ENCODE measurements at regions not wholly inside any gene's neighbourhood (a gene's known extent, or its start where the extent isn't known, plus 50 kb on each side); places are given as distances from the start of the nearest gene placed in this dataset.

DNA sequence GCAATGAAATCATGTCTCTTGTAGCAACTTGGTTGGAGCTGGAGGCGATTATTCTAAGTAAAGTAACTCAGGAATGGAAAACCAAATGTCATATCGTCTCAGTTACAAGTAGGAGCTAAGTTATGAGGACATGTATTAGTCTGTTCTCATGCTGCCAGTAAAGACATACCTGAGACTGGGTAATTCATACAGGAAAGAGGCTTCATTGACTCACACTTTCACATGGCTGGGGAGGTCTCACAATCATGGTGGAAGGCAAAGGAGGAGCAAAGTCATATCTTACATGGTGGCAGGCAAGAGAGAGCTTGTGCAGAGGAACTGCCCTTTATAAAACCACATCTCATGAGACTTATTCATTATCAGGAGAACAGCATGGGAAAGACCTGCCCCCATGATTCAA lies 370.1 kb upstream of the PRKCQ start:
- TF ChIP-seq, protein P1, sequence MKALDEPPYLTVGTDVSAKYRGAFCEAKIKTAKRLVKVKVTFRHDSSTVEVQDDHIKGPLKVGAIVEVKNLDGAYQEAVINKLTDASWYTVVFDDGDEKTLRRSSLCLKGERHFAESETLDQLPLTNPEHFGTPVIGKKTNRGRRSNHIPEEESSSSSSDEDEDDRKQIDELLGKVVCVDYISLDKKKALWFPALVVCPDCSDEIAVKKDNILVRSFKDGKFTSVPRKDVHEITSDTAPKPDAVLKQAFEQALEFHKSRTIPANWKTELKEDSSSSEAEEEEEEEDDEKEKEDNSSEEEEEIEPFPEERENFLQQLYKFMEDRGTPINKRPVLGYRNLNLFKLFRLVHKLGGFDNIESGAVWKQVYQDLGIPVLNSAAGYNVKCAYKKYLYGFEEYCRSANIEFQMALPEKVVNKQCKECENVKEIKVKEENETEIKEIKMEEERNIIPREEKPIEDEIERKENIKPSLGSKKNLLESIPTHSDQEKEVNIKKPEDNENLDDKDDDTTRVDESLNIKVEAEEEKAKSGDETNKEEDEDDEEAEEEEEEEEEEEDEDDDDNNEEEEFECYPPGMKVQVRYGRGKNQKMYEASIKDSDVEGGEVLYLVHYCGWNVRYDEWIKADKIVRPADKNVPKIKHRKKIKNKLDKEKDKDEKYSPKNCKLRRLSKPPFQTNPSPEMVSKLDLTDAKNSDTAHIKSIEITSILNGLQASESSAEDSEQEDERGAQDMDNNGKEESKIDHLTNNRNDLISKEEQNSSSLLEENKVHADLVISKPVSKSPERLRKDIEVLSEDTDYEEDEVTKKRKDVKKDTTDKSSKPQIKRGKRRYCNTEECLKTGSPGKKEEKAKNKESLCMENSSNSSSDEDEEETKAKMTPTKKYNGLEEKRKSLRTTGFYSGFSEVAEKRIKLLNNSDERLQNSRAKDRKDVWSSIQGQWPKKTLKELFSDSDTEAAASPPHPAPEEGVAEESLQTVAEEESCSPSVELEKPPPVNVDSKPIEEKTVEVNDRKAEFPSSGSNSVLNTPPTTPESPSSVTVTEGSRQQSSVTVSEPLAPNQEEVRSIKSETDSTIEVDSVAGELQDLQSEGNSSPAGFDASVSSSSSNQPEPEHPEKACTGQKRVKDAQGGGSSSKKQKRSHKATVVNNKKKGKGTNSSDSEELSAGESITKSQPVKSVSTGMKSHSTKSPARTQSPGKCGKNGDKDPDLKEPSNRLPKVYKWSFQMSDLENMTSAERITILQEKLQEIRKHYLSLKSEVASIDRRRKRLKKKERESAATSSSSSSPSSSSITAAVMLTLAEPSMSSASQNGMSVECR (CRISPR knock-in tag; IDR thresholded peaks at IDR 0.05): no peak
- TF ChIP-seq ZNF133 (CRISPR knock-in tag; IDR thresholded peaks at IDR 0.05) (no peak), TSC22D4 (tag; IDR thresholded peaks at IDR 0.05) (no peak), EP300 (IDR thresholded peaks at IDR 0.05; ENCODE audit: low read length) (no peak), JUN (IDR thresholded peaks at IDR 0.05; ENCODE audit: borderline replicate concordance, low read depth, low read length) (no peak), JUN (CRISPR knock-in tag; IDR thresholded peaks at IDR 0.05; ENCODE audit: borderline replicate concordance) (no peak), ZNF282 (CRISPR knock-in tag; IDR thresholded peaks at IDR 0.05) (no peak)
- TF ChIP-seq, protein P2, sequence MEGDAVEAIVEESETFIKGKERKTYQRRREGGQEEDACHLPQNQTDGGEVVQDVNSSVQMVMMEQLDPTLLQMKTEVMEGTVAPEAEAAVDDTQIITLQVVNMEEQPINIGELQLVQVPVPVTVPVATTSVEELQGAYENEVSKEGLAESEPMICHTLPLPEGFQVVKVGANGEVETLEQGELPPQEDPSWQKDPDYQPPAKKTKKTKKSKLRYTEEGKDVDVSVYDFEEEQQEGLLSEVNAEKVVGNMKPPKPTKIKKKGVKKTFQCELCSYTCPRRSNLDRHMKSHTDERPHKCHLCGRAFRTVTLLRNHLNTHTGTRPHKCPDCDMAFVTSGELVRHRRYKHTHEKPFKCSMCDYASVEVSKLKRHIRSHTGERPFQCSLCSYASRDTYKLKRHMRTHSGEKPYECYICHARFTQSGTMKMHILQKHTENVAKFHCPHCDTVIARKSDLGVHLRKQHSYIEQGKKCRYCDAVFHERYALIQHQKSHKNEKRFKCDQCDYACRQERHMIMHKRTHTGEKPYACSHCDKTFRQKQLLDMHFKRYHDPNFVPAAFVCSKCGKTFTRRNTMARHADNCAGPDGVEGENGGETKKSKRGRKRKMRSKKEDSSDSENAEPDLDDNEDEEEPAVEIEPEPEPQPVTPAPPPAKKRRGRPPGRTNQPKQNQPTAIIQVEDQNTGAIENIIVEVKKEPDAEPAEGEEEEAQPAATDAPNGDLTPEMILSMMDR (IDR thresholded peaks at IDR 0.05 in 2 of 3, conservative IDR thresholded peaks at IDR 0.05 in 1 of 3; ENCODE audit: insufficient read depth in 2 of 3, low read depth in 1 of 3, low read length in 3 of 3): no peak
- TF ChIP-seq, protein P3, sequence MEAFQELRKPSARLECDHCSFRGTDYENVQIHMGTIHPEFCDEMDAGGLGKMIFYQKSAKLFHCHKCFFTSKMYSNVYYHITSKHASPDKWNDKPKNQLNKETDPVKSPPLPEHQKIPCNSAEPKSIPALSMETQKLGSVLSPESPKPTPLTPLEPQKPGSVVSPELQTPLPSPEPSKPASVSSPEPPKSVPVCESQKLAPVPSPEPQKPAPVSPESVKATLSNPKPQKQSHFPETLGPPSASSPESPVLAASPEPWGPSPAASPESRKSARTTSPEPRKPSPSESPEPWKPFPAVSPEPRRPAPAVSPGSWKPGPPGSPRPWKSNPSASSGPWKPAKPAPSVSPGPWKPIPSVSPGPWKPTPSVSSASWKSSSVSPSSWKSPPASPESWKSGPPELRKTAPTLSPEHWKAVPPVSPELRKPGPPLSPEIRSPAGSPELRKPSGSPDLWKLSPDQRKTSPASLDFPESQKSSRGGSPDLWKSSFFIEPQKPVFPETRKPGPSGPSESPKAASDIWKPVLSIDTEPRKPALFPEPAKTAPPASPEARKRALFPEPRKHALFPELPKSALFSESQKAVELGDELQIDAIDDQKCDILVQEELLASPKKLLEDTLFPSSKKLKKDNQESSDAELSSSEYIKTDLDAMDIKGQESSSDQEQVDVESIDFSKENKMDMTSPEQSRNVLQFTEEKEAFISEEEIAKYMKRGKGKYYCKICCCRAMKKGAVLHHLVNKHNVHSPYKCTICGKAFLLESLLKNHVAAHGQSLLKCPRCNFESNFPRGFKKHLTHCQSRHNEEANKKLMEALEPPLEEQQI (IDR thresholded peaks at IDR 0.05): no peak
- TF ChIP-seq, protein P4, sequence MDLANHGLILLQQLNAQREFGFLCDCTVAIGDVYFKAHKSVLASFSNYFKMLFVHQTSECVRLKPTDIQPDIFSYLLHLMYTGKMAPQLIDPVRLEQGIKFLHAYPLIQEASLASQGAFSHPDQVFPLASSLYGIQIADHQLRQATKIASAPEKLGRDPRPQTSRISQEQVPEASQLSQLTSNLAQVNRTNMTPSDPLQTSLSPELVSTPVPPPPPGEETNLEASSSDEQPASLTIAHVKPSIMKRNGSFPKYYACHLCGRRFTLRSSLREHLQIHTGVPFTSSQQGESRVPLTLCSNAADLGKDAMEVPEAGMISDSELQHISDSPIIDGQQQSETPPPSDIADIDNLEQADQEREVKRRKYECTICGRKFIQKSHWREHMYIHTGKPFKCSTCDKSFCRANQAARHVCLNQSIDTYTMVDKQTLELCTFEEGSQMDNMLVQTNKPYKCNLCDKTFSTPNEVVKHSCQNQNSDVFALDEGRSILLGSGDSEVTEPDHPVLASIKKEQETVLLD (IDR thresholded peaks at IDR 0.05): no peak
